Epithelial cell of proximal tubule (primary cell): ENCODE measurements at regions not wholly inside any gene's neighbourhood (a gene's known extent, or its start where the extent isn't known, plus 50 kb on each side); places are given as distances from the start of the nearest gene placed in this dataset.

Experiments
- DNase-seq: peaks from one replicate; pipeline ENCODE4 v3.0.0-alpha.2; 2011; ENCODE audit warnings: low read depth
- H3K4me3 ChIP-seq: 2 replicates; pipeline ENCODE4 v1.5.1; 2011; ENCODE audit warnings: low read depth, mild to moderate bottlenecking, low read length
- TF ChIP-seq, protein P1 (sequence below): conservative IDR thresholded peaks from 2 replicates; pipeline ENCODE4 v1.5.1; 2012; ENCODE audit warnings: low read depth, mild to moderate bottlenecking, low read length

GRCh38 chr7:118734541-118734940, 510.0 kb downstream of the ANKRD7 start:
- H3K4me3 ChIP-seq = no peak overlapping the region
- TF ChIP-seq, protein P1, sequence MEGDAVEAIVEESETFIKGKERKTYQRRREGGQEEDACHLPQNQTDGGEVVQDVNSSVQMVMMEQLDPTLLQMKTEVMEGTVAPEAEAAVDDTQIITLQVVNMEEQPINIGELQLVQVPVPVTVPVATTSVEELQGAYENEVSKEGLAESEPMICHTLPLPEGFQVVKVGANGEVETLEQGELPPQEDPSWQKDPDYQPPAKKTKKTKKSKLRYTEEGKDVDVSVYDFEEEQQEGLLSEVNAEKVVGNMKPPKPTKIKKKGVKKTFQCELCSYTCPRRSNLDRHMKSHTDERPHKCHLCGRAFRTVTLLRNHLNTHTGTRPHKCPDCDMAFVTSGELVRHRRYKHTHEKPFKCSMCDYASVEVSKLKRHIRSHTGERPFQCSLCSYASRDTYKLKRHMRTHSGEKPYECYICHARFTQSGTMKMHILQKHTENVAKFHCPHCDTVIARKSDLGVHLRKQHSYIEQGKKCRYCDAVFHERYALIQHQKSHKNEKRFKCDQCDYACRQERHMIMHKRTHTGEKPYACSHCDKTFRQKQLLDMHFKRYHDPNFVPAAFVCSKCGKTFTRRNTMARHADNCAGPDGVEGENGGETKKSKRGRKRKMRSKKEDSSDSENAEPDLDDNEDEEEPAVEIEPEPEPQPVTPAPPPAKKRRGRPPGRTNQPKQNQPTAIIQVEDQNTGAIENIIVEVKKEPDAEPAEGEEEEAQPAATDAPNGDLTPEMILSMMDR = no peak
- DNase-seq = no peak

GRCh38 chr7:118735441-118735840, 510.9 kb downstream of the ANKRD7 start:
- TF ChIP-seq, protein P1 = no peak
- DNase-seq = no peak
- H3K4me3 ChIP-seq = no peak overlapping the region

GRCh38 chr7:118737935-118738334, 513.4 kb downstream of the ANKRD7 start:
- no peak overlapping the region for H3K4me3 ChIP-seq
- TF ChIP-seq, protein P1 = no peak
- no peak for DNase-seq

- no peak overlapping the region for H3K4me3 ChIP-seq
- no peak for DNase-seq
- TF ChIP-seq, protein P1 = no peak
Observed at GRCh38 chr7:118745927-118746326, 521.4 kb downstream of the ANKRD7 start.

- DNase-seq = no peak
- TF ChIP-seq, protein P1 = no peak
- H3K4me3 ChIP-seq = no peak overlapping the region
Observed at GRCh38 chr7:118747473-118747872, 523.0 kb downstream of the ANKRD7 start.

DNA sequence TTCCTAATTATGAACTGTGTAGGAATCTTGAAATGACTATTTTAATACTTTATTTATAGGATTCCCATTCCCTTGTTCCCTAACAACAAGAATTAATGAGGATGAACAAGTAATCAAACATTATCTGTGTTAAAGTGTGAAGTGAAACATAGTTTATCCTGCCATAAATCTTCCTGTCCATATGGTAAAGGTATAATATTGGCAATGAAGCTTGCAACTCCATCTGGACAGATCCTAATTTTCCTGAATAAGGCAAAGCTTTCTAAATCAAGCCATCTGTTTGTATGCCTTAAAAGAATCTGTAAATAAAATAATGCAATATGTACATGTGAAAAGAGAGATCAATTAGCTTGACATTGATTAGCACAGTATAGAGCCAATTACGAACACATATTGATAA, 529.0 kb downstream of the ANKRD7 start:
- TF ChIP-seq, protein P1 = no peak
- H3K4me3 ChIP-seq = no peak overlapping the region
- no peak for DNase-seq

GRCh38 chr7:118754608-118755007, 530.1 kb downstream of the ANKRD7 start:
- TF ChIP-seq, protein P1 = no peak
- DNase-seq = no peak
- no peak overlapping the region for H3K4me3 ChIP-seq
